ENCODE measurements at regions not wholly inside any gene's neighbourhood (a gene's known extent, or its start where the extent isn't known, plus 50 kb on each side); places are given as distances from the start of the nearest gene placed in this dataset.

DNA sequence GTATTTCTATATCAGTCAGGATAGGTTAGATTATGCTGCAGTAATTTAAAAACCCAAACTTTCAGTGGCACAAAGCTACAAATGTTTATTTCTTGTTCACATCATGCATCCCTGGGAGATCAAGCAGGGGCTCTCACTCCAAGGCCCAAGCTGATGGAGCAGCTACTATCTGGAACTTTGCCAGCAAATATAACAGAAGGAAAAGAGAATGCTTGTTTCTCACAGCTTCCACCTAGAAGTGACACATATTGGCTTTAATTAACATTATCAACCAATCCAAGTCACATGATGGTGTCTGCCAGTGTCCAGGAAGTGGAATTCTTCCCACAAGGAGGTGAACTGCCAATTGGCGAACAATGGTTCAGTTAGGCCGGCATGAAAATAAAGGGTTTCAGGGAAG lies 306.9 kb downstream of the BCL11A start:
- ATAC-seq (ENCODE audit: poor library complexity) (no peak), DNase-seq (no peak)
- Mint-ChIP-seq H3K4me3 (no peak overlapping the region), H3K27ac (no peak overlapping the region), H3K36me3 (ENCODE audit: low read depth) (no peaks in the 10 kb centered on the region), H3K27me3 (no peaks in the 10 kb centered on the region), H3K9me3 (peaks cover 7% of the 10 kb centered on the region), H3K4me1 (ENCODE audit: low read depth) (no peaks in the 10 kb centered on the region)
- Histone ChIP-seq H3K4me3 (ENCODE audit: low read length) (no peak overlapping the region), H3K9me3 (ENCODE audit: control insufficient read depth in 1 of 2, insufficient read depth in 1 of 2, low read length in 2 of 2) (peaks cover 0 to 8% of the 10 kb centered on the region in 2 experiments), H3K27me3 (ENCODE audit: control insufficient read depth in 1 of 2, insufficient read depth in 2 of 2, low read length in 2 of 2) (no peaks in the 10 kb centered on the region), H3K27ac (ENCODE audit: low read depth in 1 of 2, low read length in 2 of 2) (no peak overlapping the region), H3K36me3 (ENCODE audit: insufficient read depth, low read length) (no peaks in the 10 kb centered on the region), H3K4me1 (ENCODE audit: insufficient read depth, low read length) (no peaks in the 10 kb centered on the region)
- intact Hi-C loops (cut with DNase I, micrococcal nuclease), result no loop called here
- TF ChIP-seq, protein P1, sequence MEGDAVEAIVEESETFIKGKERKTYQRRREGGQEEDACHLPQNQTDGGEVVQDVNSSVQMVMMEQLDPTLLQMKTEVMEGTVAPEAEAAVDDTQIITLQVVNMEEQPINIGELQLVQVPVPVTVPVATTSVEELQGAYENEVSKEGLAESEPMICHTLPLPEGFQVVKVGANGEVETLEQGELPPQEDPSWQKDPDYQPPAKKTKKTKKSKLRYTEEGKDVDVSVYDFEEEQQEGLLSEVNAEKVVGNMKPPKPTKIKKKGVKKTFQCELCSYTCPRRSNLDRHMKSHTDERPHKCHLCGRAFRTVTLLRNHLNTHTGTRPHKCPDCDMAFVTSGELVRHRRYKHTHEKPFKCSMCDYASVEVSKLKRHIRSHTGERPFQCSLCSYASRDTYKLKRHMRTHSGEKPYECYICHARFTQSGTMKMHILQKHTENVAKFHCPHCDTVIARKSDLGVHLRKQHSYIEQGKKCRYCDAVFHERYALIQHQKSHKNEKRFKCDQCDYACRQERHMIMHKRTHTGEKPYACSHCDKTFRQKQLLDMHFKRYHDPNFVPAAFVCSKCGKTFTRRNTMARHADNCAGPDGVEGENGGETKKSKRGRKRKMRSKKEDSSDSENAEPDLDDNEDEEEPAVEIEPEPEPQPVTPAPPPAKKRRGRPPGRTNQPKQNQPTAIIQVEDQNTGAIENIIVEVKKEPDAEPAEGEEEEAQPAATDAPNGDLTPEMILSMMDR (IDR thresholded peaks at IDR 0.05), result no peak
- CTCF ChIA-PET, result no interaction called here
- POLR2A ChIA-PET, result no interaction called here

DNA sequence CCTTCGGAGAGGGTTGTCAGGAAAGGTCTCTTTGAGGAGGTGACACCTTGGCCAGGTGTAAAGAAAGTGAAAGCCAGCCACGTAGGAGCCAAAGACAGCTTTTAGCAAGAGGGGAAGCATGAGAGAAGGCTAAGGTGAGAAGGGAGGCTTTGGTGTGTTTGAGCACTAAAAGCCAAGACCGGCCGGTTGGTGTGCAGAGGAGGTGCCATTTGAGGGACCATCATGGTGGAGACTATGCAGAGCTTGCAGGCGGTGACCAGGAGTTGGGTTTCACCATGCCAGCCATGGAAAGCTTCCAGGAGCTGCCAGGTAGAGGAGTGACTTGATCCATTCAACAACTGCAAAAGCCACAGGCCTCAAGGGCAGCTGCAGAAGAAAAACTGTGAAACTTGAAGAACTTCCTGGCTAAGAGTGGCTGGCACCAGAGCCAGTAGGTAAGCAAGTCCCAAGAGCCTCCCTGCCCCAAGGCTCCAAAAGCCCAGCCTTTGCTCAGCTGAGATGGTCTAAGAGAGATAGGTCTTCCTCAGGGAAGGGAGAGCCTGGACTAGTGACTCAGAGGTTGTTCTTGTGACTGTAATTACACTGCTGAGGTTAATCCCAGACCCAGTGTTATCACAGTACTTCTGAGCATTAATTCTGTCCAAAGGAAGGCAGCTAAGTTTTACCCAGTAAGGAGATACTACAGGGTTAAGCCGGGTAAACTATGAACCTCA lies 319.0 kb downstream of the BCL11A start:
- Mint-ChIP-seq H3K9me3 (peaks cover 5% of the 10 kb centered on the region), H3K4me1 (ENCODE audit: low read depth) (no peaks in the 10 kb centered on the region), H3K27me3 (no peaks in the 10 kb centered on the region), H3K27ac (no peak overlapping the region), H3K36me3 (ENCODE audit: low read depth) (no peaks in the 10 kb centered on the region), H3K4me3 (no peak overlapping the region)
- no peak for ATAC-seq (ENCODE audit: poor library complexity)
- Histone ChIP-seq H3K9me3 (ENCODE audit: control insufficient read depth in 1 of 2, insufficient read depth in 1 of 2, low read length in 2 of 2) (no peaks in the 10 kb centered on the region), H3K4me1 (ENCODE audit: insufficient read depth, low read length) (no peaks in the 10 kb centered on the region), H3K4me3 (ENCODE audit: low read length) (no peak overlapping the region), H3K36me3 (ENCODE audit: insufficient read depth, low read length) (no peaks in the 10 kb centered on the region), H3K27ac (ENCODE audit: low read depth in 1 of 2, low read length in 2 of 2) (no peak overlapping the region), H3K27me3 (ENCODE audit: control insufficient read depth in 1 of 2, insufficient read depth in 2 of 2, low read length in 2 of 2) (no peaks in the 10 kb centered on the region)
- CTCF ChIA-PET, result no interaction called here
- POLR2A ChIA-PET, result no interaction called here
- intact Hi-C loops (cut with DNase I, micrococcal nuclease), result no loop called here
- DNase-seq, result no peak
- TF ChIP-seq, protein P1 (IDR thresholded peaks at IDR 0.05), result no peak

DNA sequence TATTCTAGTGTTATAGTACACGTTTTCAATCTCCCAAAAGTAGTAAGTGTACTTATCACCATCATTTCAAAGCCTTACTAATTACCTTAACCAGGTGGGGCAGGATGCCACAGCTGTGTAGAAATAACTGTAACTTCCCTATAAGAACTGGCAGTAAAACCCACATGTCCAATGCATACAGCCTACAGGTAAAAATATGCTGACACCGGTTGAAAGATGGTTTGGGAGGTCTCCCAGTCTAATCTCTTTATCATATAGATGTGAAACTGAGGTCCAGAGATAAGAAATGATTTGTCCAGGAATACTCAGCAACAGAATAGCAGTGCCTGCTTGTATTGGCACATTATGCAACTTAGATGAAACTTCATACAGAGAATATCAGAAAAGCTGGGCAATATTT lies 322.9 kb downstream of the BCL11A start:
- ATAC-seq (ENCODE audit: poor library complexity) (no peak), DNase-seq (no peak)
- Histone ChIP-seq H3K9me3 (ENCODE audit: control insufficient read depth in 1 of 2, insufficient read depth in 1 of 2, low read length in 2 of 2) (peaks cover 0 to 5% of the 10 kb centered on the region in 2 experiments), H3K27ac (ENCODE audit: low read depth in 1 of 2, low read length in 2 of 2) (no peak overlapping the region), H3K4me1 (ENCODE audit: insufficient read depth, low read length) (no peaks in the 10 kb centered on the region), H3K4me3 (ENCODE audit: low read length) (no peak overlapping the region), H3K27me3 (ENCODE audit: control insufficient read depth in 1 of 2, insufficient read depth in 2 of 2, low read length in 2 of 2) (no peaks in the 10 kb centered on the region), H3K36me3 (ENCODE audit: insufficient read depth, low read length) (no peaks in the 10 kb centered on the region)
- POLR2A ChIA-PET, result no interaction called here
- Mint-ChIP-seq H3K4me3 (no peak overlapping the region), H3K36me3 (ENCODE audit: low read depth) (no peaks in the 10 kb centered on the region), H3K9me3 (peaks cover 5% of the 10 kb centered on the region), H3K27ac (no peak overlapping the region), H3K4me1 (ENCODE audit: low read depth) (no peaks in the 10 kb centered on the region), H3K27me3 (no peaks in the 10 kb centered on the region)
- TF ChIP-seq, protein P1 (IDR thresholded peaks at IDR 0.05), result no peak
- intact Hi-C loops (cut with DNase I, micrococcal nuclease), result no loop called here
- CTCF ChIA-PET, result no interaction called here

Measured in CD4-positive, alpha-beta T cell (primary cell).